H1 (cell line): ENCODE measurements at regions not wholly inside any gene's neighbourhood (a gene's known extent, or its start where the extent isn't known, plus 50 kb on each side); places are given as distances from the start of the nearest gene placed in this dataset.

Experiments
- CBX5 ChIP-seq: fragments of 300-800, 300-1000 bp; sonication (generic); IDR thresholded peaks from 2 replicates; pipeline ENCODE4 v1.7.1; 2016; ENCODE audit warnings: antibody characterized with exemption, low read length, low read depth
- CHD7 ChIP-seq: fragments of 300-600 bp; sonication (generic); IDR thresholded peaks from 2 replicates; pipeline ENCODE4 v1.7.1; 2012; ENCODE audit warnings: low read length, moderate library complexity, mild to moderate bottlenecking, inconsistent platforms; ENCODE audit not compliant: insufficient replicate concordance

GRCh38 chr15:61582092-61582491 is 353.0 kb upstream of the RORA start (continued):
- TF ChIP-seq CHD7 (no peak), CBX5 (no peak)
